ENCODE measurements at regions not wholly inside any gene's neighbourhood (a gene's known extent, or its start where the extent isn't known, plus 50 kb on each side); places are given as distances from the start of the nearest gene placed in this dataset.

DNA sequence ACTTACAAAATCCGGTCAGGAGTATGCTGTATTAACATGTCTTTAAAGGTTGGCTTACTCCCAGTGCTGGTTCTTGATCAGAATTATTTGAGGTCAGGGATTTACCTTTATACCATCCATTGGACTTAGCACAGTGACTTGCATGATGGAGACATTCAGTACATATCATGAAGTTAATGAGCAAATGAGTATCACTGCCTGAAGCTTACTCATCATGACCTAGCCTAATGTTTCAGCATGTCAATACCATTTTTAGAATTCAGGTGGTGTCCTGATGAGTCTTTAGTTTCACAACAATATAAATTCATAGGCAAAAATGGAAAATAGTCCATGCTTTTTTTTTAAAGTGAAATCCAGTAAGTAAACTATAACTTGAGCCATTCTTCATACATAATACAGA, 226.0 kb upstream of the C9orf72 start:
- TF ChIP-seq, protein P1, sequence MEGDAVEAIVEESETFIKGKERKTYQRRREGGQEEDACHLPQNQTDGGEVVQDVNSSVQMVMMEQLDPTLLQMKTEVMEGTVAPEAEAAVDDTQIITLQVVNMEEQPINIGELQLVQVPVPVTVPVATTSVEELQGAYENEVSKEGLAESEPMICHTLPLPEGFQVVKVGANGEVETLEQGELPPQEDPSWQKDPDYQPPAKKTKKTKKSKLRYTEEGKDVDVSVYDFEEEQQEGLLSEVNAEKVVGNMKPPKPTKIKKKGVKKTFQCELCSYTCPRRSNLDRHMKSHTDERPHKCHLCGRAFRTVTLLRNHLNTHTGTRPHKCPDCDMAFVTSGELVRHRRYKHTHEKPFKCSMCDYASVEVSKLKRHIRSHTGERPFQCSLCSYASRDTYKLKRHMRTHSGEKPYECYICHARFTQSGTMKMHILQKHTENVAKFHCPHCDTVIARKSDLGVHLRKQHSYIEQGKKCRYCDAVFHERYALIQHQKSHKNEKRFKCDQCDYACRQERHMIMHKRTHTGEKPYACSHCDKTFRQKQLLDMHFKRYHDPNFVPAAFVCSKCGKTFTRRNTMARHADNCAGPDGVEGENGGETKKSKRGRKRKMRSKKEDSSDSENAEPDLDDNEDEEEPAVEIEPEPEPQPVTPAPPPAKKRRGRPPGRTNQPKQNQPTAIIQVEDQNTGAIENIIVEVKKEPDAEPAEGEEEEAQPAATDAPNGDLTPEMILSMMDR (conservative IDR thresholded peaks at IDR 0.05), result no peak
- TF ChIP-seq ZFX (IDR thresholded peaks at IDR 0.05), result no peak

Data from C4-2B (cell line).